ENCODE measurements at regions not wholly inside any gene's neighbourhood (a gene's known extent, or its start where the extent isn't known, plus 50 kb on each side); places are given as distances from the start of the nearest gene placed in this dataset.

DNA sequence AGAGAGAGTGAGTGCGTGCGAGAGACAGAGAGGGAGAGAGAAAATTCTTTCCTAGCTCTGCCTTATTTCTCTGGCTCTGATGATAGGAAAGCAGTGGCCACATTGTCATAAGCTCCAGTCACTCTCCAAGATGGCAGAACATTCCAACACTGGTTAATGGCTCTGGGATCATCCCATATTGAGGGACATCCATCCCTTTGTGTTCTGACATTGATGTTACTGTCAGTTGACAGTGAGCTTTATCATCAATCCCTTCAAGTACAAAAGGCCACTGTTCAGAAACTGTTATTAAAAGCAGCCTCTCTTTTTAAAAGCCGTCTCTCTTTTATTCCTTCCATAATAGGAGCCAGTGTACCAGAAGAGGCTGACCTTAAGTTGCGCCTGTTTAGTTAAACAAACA, 1084.9 kb upstream of the RBFOX1 start (continued):
- TF ChIP-seq, protein P1, sequence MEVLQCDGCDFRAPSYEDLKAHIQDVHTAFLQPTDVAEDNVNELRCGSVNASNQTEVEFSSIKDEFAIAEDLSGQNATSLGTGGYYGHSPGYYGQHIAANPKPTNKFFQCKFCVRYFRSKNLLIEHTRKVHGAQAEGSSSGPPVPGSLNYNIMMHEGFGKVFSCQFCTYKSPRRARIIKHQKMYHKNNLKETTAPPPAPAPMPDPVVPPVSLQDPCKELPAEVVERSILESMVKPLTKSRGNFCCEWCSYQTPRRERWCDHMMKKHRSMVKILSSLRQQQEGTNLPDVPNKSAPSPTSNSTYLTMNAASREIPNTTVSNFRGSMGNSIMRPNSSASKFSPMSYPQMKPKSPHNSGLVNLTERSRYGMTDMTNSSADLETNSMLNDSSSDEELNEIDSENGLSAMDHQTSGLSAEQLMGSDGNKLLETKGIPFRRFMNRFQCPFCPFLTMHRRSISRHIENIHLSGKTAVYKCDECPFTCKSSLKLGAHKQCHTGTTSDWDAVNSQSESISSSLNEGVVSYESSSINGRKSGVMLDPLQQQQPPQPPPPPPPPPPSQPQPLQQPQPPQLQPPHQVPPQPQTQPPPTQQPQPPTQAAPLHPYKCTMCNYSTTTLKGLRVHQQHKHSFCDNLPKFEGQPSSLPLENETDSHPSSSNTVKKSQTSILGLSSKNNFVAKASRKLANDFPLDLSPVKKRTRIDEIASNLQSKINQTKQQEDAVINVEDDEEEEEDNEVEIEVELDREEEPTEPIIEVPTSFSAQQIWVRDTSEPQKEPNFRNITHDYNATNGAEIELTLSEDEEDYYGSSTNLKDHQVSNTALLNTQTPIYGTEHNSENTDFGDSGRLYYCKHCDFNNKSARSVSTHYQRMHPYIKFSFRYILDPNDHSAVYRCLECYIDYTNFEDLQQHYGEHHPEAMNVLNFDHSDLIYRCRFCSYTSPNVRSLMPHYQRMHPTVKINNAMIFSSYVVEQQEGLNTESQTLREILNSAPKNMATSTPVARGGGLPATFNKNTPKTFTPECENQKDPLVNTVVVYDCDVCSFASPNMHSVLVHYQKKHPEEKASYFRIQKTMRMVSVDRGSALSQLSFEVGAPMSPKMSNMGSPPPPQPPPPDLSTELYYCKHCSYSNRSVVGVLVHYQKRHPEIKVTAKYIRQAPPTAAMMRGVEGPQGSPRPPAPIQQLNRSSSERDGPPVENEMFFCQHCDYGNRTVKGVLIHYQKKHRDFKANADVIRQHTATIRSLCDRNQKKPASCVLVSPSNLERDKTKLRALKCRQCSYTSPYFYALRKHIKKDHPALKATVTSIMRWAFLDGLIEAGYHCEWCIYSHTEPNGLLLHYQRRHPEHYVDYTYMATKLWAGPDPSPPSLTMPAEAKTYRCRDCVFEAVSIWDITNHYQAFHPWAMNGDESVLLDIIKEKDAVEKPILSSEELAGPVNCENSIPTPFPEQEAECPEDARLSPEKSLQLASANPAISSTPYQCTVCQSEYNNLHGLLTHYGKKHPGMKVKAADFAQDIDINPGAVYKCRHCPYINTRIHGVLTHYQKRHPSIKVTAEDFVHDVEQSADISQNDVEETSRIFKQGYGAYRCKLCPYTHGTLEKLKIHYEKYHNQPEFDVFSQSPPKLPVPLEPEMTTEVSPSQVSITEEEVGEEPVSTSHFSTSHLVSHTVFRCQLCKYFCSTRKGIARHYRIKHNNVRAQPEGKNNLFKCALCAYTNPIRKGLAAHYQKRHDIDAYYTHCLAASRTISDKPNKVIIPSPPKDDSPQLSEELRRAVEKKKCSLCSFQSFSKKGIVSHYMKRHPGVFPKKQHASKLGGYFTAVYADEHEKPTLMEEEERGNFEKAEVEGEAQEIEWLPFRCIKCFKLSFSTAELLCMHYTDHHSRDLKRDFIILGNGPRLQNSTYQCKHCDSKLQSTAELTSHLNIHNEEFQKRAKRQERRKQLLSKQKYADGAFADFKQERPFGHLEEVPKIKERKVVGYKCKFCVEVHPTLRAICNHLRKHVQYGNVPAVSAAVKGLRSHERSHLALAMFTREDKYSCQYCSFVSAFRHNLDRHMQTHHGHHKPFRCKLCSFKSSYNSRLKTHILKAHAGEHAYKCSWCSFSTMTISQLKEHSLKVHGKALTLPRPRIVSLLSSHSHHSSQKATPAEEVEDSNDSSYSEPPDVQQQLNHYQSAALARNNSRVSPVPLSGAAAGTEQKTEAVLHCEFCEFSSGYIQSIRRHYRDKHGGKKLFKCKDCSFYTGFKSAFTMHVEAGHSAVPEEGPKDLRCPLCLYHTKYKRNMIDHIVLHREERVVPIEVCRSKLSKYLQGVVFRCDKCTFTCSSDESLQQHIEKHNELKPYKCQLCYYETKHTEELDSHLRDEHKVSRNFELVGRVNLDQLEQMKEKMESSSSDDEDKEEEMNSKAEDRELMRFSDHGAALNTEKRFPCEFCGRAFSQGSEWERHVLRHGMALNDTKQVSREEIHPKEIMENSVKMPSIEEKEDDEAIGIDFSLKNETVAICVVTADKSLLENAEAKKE (CRISPR knock-in tag; IDR thresholded peaks at IDR 0.05): no peak
- no peak for TF ChIP-seq ZNF331 (CRISPR knock-in tag; IDR thresholded peaks at IDR 0.05; ENCODE audit: low read depth)
- no peak for TF ChIP-seq POLR2AphosphoS5 (IDR thresholded peaks at IDR 0.05; ENCODE audit: low read depth)
- TF ChIP-seq, protein P2, sequence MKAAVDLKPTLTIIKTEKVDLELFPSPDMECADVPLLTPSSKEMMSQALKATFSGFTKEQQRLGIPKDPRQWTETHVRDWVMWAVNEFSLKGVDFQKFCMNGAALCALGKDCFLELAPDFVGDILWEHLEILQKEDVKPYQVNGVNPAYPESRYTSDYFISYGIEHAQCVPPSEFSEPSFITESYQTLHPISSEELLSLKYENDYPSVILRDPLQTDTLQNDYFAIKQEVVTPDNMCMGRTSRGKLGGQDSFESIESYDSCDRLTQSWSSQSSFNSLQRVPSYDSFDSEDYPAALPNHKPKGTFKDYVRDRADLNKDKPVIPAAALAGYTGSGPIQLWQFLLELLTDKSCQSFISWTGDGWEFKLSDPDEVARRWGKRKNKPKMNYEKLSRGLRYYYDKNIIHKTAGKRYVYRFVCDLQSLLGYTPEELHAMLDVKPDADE (IDR thresholded peaks at IDR 0.05): no peak
- TF ChIP-seq NANOG (IDR thresholded peaks at IDR 0.05; ENCODE audit: borderline replicate concordance): no peak
- TF ChIP-seq ZNF114 (CRISPR knock-in tag; IDR thresholded peaks at IDR 0.05): no peak

DNA sequence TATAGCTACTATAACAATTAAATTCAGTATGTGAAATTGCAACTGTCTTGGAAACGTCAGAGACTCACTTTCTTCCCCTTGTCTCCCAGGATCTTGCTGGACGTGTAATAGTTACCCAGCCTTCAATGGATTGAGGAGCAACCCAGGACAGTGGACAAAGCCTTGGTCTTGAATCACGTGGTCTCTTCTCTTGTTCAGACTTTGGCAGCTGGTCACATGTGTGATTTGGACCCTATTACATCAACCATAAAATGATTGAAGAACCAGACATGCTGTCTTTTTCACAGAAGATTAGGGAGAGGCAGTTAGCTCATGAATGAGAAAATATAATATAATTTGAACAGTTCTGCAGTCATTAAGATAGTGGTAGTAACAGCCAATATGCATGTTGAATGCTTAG, 1085.5 kb upstream of the RBFOX1 start:
- Mint-ChIP-seq H3K4me1 (peaks cover 28% of the 10 kb centered on the region), H3K9me3 (no peaks in the 10 kb centered on the region), H3K4me3 (no peak overlapping the region), H3K27ac (no peak overlapping the region), H3K27me3 (ENCODE audit: insufficient read depth, low read depth, poor library complexity) (peaks cover 2% of the 10 kb centered on the region), H3K36me3 (ENCODE audit: low read depth) (no peaks in the 10 kb centered on the region)
- no peak for TF ChIP-seq POLR2AphosphoS5 (IDR thresholded peaks at IDR 0.05; ENCODE audit: low read depth)
- TF ChIP-seq, protein P3, sequence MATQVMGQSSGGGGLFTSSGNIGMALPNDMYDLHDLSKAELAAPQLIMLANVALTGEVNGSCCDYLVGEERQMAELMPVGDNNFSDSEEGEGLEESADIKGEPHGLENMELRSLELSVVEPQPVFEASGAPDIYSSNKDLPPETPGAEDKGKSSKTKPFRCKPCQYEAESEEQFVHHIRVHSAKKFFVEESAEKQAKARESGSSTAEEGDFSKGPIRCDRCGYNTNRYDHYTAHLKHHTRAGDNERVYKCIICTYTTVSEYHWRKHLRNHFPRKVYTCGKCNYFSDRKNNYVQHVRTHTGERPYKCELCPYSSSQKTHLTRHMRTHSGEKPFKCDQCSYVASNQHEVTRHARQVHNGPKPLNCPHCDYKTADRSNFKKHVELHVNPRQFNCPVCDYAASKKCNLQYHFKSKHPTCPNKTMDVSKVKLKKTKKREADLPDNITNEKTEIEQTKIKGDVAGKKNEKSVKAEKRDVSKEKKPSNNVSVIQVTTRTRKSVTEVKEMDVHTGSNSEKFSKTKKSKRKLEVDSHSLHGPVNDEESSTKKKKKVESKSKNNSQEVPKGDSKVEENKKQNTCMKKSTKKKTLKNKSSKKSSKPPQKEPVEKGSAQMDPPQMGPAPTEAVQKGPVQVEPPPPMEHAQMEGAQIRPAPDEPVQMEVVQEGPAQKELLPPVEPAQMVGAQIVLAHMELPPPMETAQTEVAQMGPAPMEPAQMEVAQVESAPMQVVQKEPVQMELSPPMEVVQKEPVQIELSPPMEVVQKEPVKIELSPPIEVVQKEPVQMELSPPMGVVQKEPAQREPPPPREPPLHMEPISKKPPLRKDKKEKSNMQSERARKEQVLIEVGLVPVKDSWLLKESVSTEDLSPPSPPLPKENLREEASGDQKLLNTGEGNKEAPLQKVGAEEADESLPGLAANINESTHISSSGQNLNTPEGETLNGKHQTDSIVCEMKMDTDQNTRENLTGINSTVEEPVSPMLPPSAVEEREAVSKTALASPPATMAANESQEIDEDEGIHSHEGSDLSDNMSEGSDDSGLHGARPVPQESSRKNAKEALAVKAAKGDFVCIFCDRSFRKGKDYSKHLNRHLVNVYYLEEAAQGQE (IDR thresholded peaks at IDR 0.05; ENCODE audit: unreplicated experiment): no peak
- no peak for TF ChIP-seq STAT1 (IDR thresholded peaks at IDR 0.05; ENCODE audit: unreplicated experiment)
- no peak for TF ChIP-seq ZNF331 (CRISPR knock-in tag; IDR thresholded peaks at IDR 0.05; ENCODE audit: low read depth)
- TF ChIP-seq NANOG (IDR thresholded peaks at IDR 0.05; ENCODE audit: borderline replicate concordance): no peak
- TF ChIP-seq, protein P2 (IDR thresholded peaks at IDR 0.05): no peak
- no peak for TF ChIP-seq EZH2 (IDR thresholded peaks at IDR 0.05; ENCODE audit: low read depth, unreplicated experiment)
- TF ChIP-seq ZNF114 (CRISPR knock-in tag; IDR thresholded peaks at IDR 0.05): no peak
- Histone ChIP-seq H3K27me3 (ENCODE audit: insufficient read depth) (no peaks in the 10 kb centered on the region), H4K20me1 (replicated peaks; ENCODE audit: insufficient read depth) (no peaks in the 10 kb centered on the region), H2AFZ (no peak overlapping the region), H3K36me3 (ENCODE audit: insufficient read depth) (no peaks in the 10 kb centered on the region; the same call in 1 of the 2 replicates), H3K4me1 (ENCODE audit: insufficient read depth) (peaks cover 3% of the 10 kb centered on the region; the same call in 1 of the 2 replicates), H3K27ac (ENCODE audit: low read depth) (no peak overlapping the region), H3K9me2 (ENCODE audit: insufficient read depth) (peaks cover 6% of the 10 kb centered on the region; the same call in 1 of the 2 replicates), H3K4me2 (no peak overlapping the region), H3K4me3 (no peak overlapping the region), H3K79me2 (replicated peaks; ENCODE audit: insufficient read depth) (no peaks in the 10 kb centered on the region), H3F3A (replicated peaks; ENCODE audit: low read depth) (no peaks in the 10 kb centered on the region)
- ATAC-seq (no peak), DNase-seq (ENCODE audit: low spot score) (no peak)
